Osteocyte (in vitro differentiated cells): ENCODE measurements at regions not wholly inside any gene's neighbourhood (a gene's known extent, or its start where the extent isn't known, plus 50 kb on each side); places are given as distances from the start of the nearest gene placed in this dataset.

Experiments used
- DNase-seq: peaks from one replicate; pipeline ENCODE4 v3.0.0; 2021; ENCODE audit warnings: mixed read lengths; ENCODE audit not compliant: unreplicated experiment; ENCODE audit errors: extremely low spot score
- H3K27ac Mint-ChIP-seq: one replicate; pipeline ENCODE4 v1.8.0; 2021; ENCODE audit warnings: mild to moderate bottlenecking, mixed read lengths; ENCODE audit not compliant: unreplicated experiment
- H3K27me3 Mint-ChIP-seq: one replicate; pipeline ENCODE4 v1.8.0; 2021; ENCODE audit warnings: mixed read lengths; ENCODE audit not compliant: unreplicated experiment
- H3K36me3 Mint-ChIP-seq: one replicate; pipeline ENCODE4 v1.8.0; 2021; ENCODE audit warnings: mixed read lengths; ENCODE audit not compliant: unreplicated experiment
- H3K4me1 Mint-ChIP-seq: one replicate; pipeline ENCODE4 v1.8.0; 2021; ENCODE audit warnings: mixed read lengths; ENCODE audit not compliant: unreplicated experiment
- H3K4me3 Mint-ChIP-seq: one replicate; pipeline ENCODE4 v1.8.0; 2021; ENCODE audit warnings: mild to moderate bottlenecking, moderate library complexity, mixed read lengths; ENCODE audit not compliant: unreplicated experiment
- H3K9me3 Mint-ChIP-seq: one replicate; pipeline ENCODE4 v1.8.0; 2021; ENCODE audit warnings: mixed read lengths; ENCODE audit not compliant: unreplicated experiment
- TF ChIP-seq, protein P1 (sequence below): fragments of 200-600 bp; sonication (generic); IDR thresholded peaks from 2 replicates; pipeline ENCODE4 v1.5.0; 2021; ENCODE audit warnings: antibody characterized with exemption, mild to moderate bottlenecking, moderate library complexity

DNA sequence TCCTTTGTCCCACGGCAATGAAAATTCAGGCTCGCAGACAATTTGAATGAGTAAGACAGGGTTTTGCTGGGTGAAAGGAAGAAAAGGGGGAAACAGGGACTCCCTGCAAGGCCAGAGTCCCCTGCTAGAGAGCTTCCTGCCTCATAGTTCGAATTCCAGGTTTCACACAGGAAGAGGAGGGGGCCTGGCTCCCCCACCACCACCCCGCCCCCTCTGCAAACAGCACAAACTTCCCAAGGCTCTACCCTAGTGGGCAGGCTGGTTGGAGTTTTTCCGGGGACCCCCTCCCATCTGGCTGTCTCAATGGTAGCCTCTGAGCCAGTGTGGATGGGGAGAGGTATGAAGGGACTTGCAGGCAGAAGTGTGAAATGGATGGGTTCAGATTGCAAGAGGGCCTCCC, 57.4 kb upstream of the NEBL start:
- TF ChIP-seq, protein P1, sequence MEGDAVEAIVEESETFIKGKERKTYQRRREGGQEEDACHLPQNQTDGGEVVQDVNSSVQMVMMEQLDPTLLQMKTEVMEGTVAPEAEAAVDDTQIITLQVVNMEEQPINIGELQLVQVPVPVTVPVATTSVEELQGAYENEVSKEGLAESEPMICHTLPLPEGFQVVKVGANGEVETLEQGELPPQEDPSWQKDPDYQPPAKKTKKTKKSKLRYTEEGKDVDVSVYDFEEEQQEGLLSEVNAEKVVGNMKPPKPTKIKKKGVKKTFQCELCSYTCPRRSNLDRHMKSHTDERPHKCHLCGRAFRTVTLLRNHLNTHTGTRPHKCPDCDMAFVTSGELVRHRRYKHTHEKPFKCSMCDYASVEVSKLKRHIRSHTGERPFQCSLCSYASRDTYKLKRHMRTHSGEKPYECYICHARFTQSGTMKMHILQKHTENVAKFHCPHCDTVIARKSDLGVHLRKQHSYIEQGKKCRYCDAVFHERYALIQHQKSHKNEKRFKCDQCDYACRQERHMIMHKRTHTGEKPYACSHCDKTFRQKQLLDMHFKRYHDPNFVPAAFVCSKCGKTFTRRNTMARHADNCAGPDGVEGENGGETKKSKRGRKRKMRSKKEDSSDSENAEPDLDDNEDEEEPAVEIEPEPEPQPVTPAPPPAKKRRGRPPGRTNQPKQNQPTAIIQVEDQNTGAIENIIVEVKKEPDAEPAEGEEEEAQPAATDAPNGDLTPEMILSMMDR = no peak
- H3K27ac Mint-ChIP-seq = no peak overlapping the region
- peaks cover 4% of the 10 kb centered on the region for H3K4me1 Mint-ChIP-seq
- no peak for DNase-seq
- no peaks in the 10 kb centered on the region for H3K9me3 Mint-ChIP-seq
- no peak overlapping the region for H3K4me3 Mint-ChIP-seq
- H3K27me3 Mint-ChIP-seq = peaks cover 36% of the 10 kb centered on the region
- H3K36me3 Mint-ChIP-seq = no peaks in the 10 kb centered on the region

DNA sequence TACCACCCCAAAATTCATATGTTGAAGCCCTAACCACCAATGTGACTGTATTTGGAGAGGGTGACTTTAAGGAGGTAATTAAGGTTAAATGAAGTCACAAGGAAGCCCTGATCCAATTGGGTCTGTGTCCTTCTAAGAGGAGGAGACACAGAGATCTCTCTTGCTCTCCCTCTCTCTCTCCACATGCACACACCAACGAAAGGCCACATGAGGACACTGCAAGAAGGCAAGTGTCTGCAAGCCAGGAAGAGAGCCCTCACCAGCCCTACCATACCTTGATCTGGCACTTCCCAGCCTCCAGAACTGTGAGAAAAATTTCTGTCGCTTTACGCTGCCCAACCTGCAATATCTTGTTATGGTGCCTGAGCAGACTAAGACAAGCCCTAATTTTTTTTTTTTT, 56.0 kb upstream of the NEBL start:
- Mint-ChIP-seq H3K4me3 (no peak overlapping the region), H3K4me1 (peaks cover 4% of the 10 kb centered on the region), H3K9me3 (no peaks in the 10 kb centered on the region), H3K27me3 (peaks cover 30% of the 10 kb centered on the region), H3K36me3 (no peaks in the 10 kb centered on the region), H3K27ac (no peak overlapping the region)
- TF ChIP-seq, protein P1 = no peak
- DNase-seq = no peak

DNA sequence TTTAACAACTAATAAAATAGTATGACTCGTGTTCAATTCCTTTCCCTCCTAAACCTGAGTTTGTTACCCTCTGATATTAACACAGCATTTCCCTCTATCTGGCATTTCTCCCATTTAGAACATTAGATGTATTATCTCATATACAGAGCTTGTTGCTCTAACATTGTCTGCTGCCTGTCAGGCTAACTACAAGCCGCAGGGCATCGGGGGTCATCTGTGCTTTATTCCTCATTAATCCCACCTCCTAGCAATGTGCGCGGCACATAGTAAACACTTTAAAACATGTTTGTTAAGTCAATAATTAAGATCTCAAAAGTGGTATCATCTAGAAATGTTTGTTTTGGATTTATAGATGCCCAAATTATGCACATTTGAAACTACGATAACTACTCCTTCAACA, 52.9 kb upstream of the NEBL start:
- H3K27me3 Mint-ChIP-seq = peaks cover 6% of the 10 kb centered on the region
- TF ChIP-seq, protein P1 = no peak
- no peak for DNase-seq
- H3K4me1 Mint-ChIP-seq = peaks cover 4% of the 10 kb centered on the region
- no peaks in the 10 kb centered on the region for H3K36me3 Mint-ChIP-seq
- H3K9me3 Mint-ChIP-seq = no peaks in the 10 kb centered on the region
- H3K27ac Mint-ChIP-seq = no peak overlapping the region
- no peak overlapping the region for H3K4me3 Mint-ChIP-seq

DNA sequence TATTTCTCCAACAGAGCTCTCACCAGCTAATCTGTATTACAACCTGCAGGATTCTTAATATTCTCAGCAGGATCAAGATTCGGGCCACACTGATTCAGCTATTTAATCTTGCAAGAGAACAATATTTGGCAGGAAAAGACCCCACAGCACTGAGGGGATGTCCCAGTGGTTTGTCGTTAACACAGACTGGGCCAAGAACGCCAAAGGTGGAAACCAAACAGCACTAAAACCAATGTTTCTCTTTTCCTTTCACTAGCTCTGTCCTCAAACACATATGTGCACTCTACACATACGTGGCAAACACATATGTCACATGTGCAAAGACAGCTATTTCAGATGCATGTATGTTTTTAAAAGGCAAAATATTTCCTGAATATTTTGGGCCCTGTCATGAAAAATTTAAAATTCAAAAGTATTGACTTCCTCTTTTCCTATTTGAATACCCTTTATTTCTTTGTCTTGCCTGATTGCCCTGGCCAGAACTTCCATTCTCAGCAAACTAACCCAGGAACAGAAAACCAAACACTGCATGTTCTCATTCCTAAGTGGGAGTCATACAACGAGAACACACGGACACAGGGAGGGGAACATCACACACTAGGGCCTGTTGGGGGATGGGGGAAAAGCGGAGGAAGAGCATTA, 51.7 kb upstream of the NEBL start:
- Mint-ChIP-seq H3K4me1 (no peaks in the 10 kb centered on the region), H3K4me3 (no peak overlapping the region), H3K9me3 (no peaks in the 10 kb centered on the region), H3K36me3 (no peaks in the 10 kb centered on the region), H3K27me3 (peaks cover 3% of the 10 kb centered on the region), H3K27ac (no peak overlapping the region)
- TF ChIP-seq, protein P1 = no peak
- no peak for DNase-seq
